Cardiac muscle cell (in vitro differentiated cells and primary cell): ENCODE measurements at regions not wholly inside any gene's neighbourhood (a gene's known extent, or its start where the extent isn't known, plus 50 kb on each side); places are given as distances from the start of the nearest gene placed in this dataset.

ENCODE experiments used
- DNase-seq, 2 donors: peaks; one replicate each; pipeline versions ENCODE4 v3.0.0 to v3.0.0-alpha.2; 2010 to 2017; ENCODE audit warnings: low read depth in 1 of 2, low spot score in 1 of 2
- H3K27ac ChIP-seq: fragments of 200-600 bp; sonication (generic); 2 replicates; pipeline ENCODE4 v1.5.1; 2016
- H3K27me3 ChIP-seq: fragments of 200-600 bp; sonication (generic); 2 replicates; pipeline ENCODE4 v1.6.0; 2016; ENCODE audit warnings: control low read depth
- H3K36me3 ChIP-seq: fragments of 200-600 bp; sonication (generic); 2 replicates; pipeline ENCODE4 v1.5.1; 2016; ENCODE audit warnings: control low read depth
- H3K4me1 ChIP-seq: fragments of 200-600 bp; sonication (generic); 2 replicates; pipeline ENCODE4 v1.8.1; 2017; ENCODE audit warnings: low read depth, mild to moderate bottlenecking, mixed run types
- H3K4me3 ChIP-seq: fragments of 200-600 bp; sonication (generic); 2 replicates; pipeline ENCODE4 v1.5.1; 2016; ENCODE audit warnings: mild to moderate bottlenecking
- H3K9me3 ChIP-seq: fragments of 200-600 bp; sonication (generic); 2 replicates; pipeline ENCODE4 v1.5.1; 2017; ENCODE audit warnings: low read depth, mild to moderate bottlenecking, control low read depth
- CTCF ChIP-seq: IDR thresholded peaks from 2 replicates; pipeline ENCODE4 v1.5.1; 2012; ENCODE audit warnings: low read depth, mild to moderate bottlenecking, low read length

- Histone ChIP-seq H3K27me3 (no peaks in the 10 kb centered on the region), H3K36me3 (no peaks in the 10 kb centered on the region), H3K9me3 (no peaks in the 10 kb centered on the region), H3K27ac (no peak overlapping the region), H3K4me3 (no peak overlapping the region), H3K4me1 (no peaks in the 10 kb centered on the region)
- no peak for DNase-seq
- no peak for TF ChIP-seq CTCF
Observed at GRCh38 chr3:193797566-193797965, 204.6 kb downstream of the OPA1 start.

DNA sequence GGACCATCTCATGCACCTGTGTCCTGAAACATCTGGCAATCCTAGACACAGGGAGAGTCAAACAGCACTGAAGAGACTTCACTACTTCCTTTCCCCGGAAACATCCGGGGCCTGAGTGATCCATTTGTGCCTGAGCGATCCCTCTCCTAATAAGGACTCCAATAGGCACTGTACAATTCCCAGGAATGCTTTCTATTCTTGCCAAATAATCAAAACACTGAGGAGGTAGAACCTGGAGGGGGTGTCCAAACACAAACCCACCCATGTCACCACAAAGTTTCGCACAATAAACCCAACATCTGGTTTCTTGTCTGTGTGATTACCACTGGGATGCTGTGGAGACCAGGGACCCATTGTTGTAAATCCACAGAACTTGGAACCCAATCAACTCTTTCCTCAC is 205.0 kb downstream of the OPA1 start:
- Histone ChIP-seq H3K36me3 (no peaks in the 10 kb centered on the region), H3K27ac (no peak overlapping the region), H3K4me3 (no peak overlapping the region), H3K27me3 (no peaks in the 10 kb centered on the region), H3K4me1 (no peaks in the 10 kb centered on the region), H3K9me3 (no peaks in the 10 kb centered on the region)
- no peak for TF ChIP-seq CTCF
- DNase-seq = no peak

DNA sequence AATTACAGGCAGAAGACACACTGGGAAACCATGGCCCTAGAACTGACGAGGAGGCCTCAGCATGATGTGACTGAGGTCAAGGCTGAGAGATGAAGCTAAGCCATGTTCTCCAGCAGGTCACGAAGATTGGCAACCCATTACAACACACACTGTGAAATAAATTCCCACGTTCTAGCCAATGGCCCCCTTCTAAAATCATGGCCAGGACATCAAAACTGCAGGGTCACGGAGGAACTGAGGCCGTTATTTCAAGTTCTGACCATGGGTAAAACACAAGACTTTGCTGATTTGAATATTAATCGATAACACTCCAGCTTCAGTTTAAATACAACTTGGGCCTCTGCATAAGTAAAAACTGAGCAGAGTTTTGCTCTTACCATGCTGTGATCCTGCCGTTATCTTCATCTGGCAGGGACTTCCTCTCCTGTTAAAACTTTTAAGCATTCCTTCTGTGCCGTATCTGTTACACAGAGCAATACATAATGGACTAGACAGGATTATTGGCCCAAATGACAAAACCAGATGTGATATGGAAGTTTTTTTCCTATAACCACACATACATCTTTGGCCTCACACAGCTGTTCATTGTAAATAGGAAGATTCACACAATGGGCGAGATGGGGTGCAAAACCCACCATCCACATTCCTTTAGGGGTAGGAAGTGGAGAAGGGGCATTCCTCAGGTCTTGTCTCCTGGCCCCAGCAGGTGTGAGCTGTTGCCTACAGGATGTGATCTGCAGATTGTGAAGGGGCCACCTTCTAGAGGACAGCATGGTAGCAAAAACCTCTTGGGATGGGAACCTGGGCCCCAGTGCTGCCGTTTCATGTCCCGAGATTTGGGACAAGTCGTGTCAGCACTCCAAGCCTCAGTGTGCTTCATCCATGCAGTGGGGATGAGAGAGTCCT is 207.4 kb downstream of the OPA1 start:
- TF ChIP-seq CTCF = no peak

DNA sequence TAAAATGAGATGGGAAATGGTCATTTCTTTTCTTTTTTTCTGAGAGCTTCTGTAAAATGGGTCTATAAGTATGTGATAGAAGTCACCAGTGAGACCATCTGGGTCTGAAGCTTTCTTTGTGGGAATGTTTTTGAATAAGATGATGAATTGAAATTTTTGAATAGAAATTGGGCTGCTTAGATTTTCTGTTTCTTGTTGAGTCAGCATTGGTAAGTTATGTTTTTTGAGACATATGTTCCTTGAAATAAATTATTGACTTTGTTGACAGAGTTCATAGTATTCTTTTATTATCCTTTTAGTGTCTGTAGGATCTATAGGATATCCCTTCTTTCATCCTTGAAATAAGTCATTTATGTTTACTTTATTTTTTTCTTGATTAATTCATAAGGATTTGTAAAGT is 208.1 kb downstream of the OPA1 start:
- DNase-seq = no peak
- H3K27ac ChIP-seq = no peak overlapping the region
- H3K27me3 ChIP-seq = no peaks in the 10 kb centered on the region
- H3K36me3 ChIP-seq = no peaks in the 10 kb centered on the region
- H3K4me1 ChIP-seq = no peaks in the 10 kb centered on the region
- no peak for TF ChIP-seq CTCF
- no peaks in the 10 kb centered on the region for H3K9me3 ChIP-seq
- no peak overlapping the region for H3K4me3 ChIP-seq

More for the DNA sequence above, 207.4 kb downstream of the OPA1 start:
- H3K9me3 ChIP-seq = no peaks in the 10 kb centered on the region
- no peaks in the 10 kb centered on the region for H3K36me3 ChIP-seq
- no peaks in the 10 kb centered on the region for H3K4me1 ChIP-seq
- no peak overlapping the region for H3K4me3 ChIP-seq
- DNase-seq = no peak
- H3K27ac ChIP-seq = no peak overlapping the region
- H3K27me3 ChIP-seq = no peaks in the 10 kb centered on the region

DNA sequence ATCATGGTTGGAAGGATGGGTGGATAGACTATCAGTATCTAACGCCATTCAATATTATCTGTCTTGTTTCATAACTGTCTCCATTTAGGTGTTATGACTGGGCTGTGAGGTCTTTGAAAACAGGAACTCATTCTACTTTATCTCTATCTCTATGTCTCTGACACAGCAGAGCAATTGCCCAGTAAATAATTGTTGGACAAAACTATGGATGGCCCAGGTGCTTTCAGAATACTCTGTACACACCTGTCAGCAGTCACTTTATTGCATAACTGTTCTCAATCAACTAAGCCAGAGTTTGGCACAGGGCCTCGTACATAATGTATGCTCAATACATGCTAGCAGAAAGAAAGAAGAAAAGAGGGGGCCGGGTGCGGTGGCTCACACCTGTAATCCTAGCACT is 210.3 kb downstream of the OPA1 start:
- no peaks in the 10 kb centered on the region for H3K36me3 ChIP-seq
- H3K27me3 ChIP-seq = no peaks in the 10 kb centered on the region
- no peaks in the 10 kb centered on the region for H3K4me1 ChIP-seq
- no peak overlapping the region for H3K27ac ChIP-seq
- no peak for DNase-seq
- no peak for TF ChIP-seq CTCF
- H3K4me3 ChIP-seq = no peak overlapping the region
- no peaks in the 10 kb centered on the region for H3K9me3 ChIP-seq
